ENCODE measurements at regions not wholly inside any gene's neighbourhood (a gene's known extent, or its start where the extent isn't known, plus 50 kb on each side); places are given as distances from the start of the nearest gene placed in this dataset.

DNA sequence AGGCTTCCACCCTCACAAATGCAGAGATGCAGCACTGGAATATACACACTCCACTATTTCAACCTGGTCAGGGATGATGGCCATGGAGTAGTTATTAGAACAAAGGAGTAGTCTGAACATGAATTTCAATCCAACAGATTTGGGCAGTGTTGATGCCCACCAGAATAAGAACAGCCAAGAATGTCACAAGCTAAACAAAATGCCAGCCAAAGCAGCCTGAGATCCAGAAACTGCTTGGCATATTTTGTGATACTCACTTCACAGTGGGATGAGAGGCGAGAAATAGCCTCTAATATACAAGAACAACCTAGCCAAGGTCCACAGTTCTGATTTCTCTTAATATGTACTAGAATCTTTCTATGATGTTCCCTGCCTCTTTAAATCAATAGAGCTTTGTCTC, 58.6 kb upstream of the KLF7 start:
- TF ChIP-seq BHLHE40 (IDR thresholded peaks at IDR 0.05; ENCODE audit: borderline replicate concordance) (no peak), L3MBTL2 (conservative IDR thresholded peaks at IDR 0.05) (no peak), FOXM1 (IDR thresholded peaks at IDR 0.05; ENCODE audit: borderline replicate concordance) (no peak), SP1 (IDR thresholded peaks at IDR 0.05) (no peak), ZNF384 (IDR thresholded peaks at IDR 0.05) (no peak), TARDBP (IDR thresholded peaks at IDR 0.05) (no peak), LEF1 (IDR thresholded peaks at IDR 0.05; ENCODE audit: borderline replicate concordance) (no peak), SUZ12 (IDR thresholded peaks at IDR 0.05) (no peak), FOXA1 (IDR thresholded peaks at IDR 0.05) (no peak), CTBP1 (IDR thresholded peaks at IDR 0.05; ENCODE audit: borderline replicate concordance) (no peak), ELF4 (IDR thresholded peaks at IDR 0.05) (no peak), PKNOX1 (IDR thresholded peaks at IDR 0.05) (no peak), FOXK2 (IDR thresholded peaks at IDR 0.05) (no peak), NFRKB (IDR thresholded peaks at IDR 0.05) (no peak)
